NK-92 treated with Interleukin-12 subunit alpha and Interleukin-12 subunit beta, amount 100 ng/mL, for 24 hours (cell line): ENCODE measurements at regions not wholly inside any gene's neighbourhood (a gene's known extent, or its start where the extent isn't known, plus 50 kb on each side); places are given as distances from the start of the nearest gene placed in this dataset.
"Not testable (repeated sequence)": the region's sequence is repeated elsewhere in the genome, so short reads cannot be mapped to it uniquely, and the experiment has no call there.

Experiments used
- DNase-seq: peaks from one replicate; lab custom pipeline; 2025; lab: John Stamatoyannopoulos, UW

- no peak for DNase-seq
Observed at GRCh38 chr1:242813490-242814091, 289.1 kb upstream of the PLD5 start.

- no peak for DNase-seq
Observed at GRCh38 chr1:242811092-242811840, 286.8 kb upstream of the PLD5 start.

- DNase-seq = no peak
Observed at GRCh38 chr1:242806324-242806723, 281.8 kb upstream of the PLD5 start.

- DNase-seq = not testable (repeated sequence)
Observed at GRCh38 chr1:242805360-242805759, 280.9 kb upstream of the PLD5 start.

GRCh38 chr1:242802973-242803372, 278.5 kb upstream of the PLD5 start:
- no peak for DNase-seq

GRCh38 chr1:242800521-242800920, 276.0 kb upstream of the PLD5 start:
- no peak for DNase-seq

GRCh38 chr1:242797856-242798255, 273.4 kb upstream of the PLD5 start:
- DNase-seq = no peak

- DNase-seq = no peak
Observed at GRCh38 chr1:242788771-242789170, 264.3 kb upstream of the PLD5 start.

GRCh38 chr1:242787968-242788367, 263.5 kb upstream of the PLD5 start:
- DNase-seq = no peak

GRCh38 chr1:242784807-242785206, 260.3 kb upstream of the PLD5 start:
- DNase-seq = no peak

GRCh38 chr1:242784084-242784483, 259.6 kb upstream of the PLD5 start:
- DNase-seq = no peak

- DNase-seq = no peak
Observed at GRCh38 chr1:242774256-242774655, 249.8 kb upstream of the PLD5 start.

GRCh38 chr1:242770366-242770765, 245.9 kb upstream of the PLD5 start:
- no peak for DNase-seq

GRCh38 chr1:242764161-242764560, 239.7 kb upstream of the PLD5 start:
- no peak for DNase-seq

- no peak for DNase-seq
Observed at GRCh38 chr1:242761556-242761955, 237.1 kb upstream of the PLD5 start.

GRCh38 chr1:242754926-242755325, 230.4 kb upstream of the PLD5 start:
- no peak for DNase-seq

GRCh38 chr1:242754125-242754524, 229.6 kb upstream of the PLD5 start:
- no peak for DNase-seq

GRCh38 chr1:242747233-242747632, 222.7 kb upstream of the PLD5 start:
- DNase-seq = no peak

GRCh38 chr1:242745079-242745478, 220.6 kb upstream of the PLD5 start:
- no peak for DNase-seq

GRCh38 chr1:242743983-242744780, 219.7 kb upstream of the PLD5 start:
- DNase-seq = no peak

GRCh38 chr1:242738702-242739645, 214.5 kb upstream of the PLD5 start:
- no peak for DNase-seq

- DNase-seq = no peak
Observed at GRCh38 chr1:242736611-242737010, 212.1 kb upstream of the PLD5 start.
